GM03348 (cell line): ENCODE measurements at regions not wholly inside any gene's neighbourhood (a gene's known extent, or its start where the extent isn't known, plus 50 kb on each side); places are given as distances from the start of the nearest gene placed in this dataset.

Source experiments
- DNase-seq: peaks from one replicate; pipeline ENCODE4 v3.0.0; 2012; ENCODE audit warnings: low spot score

DNA sequence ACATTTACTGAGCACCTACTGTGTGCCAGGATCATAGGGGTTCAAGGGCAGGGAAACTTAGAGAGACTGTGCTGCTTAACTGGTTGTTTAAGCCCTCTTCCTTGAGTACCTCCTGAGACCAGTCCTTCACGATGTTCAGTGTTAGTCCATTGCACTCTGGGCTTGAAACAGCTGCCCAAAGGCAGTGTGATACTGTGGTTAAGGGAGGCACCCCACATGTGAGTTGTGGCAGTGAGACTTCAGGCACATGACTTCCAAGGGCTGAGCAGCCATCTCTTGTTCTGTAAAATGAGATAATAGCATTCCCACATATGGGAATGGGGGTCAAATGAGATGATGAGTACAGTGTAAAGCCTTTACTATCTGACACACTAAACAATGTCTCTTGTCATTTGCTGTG, 75.1 kb downstream of the LINGO1 start:
- no peak for DNase-seq

DNA sequence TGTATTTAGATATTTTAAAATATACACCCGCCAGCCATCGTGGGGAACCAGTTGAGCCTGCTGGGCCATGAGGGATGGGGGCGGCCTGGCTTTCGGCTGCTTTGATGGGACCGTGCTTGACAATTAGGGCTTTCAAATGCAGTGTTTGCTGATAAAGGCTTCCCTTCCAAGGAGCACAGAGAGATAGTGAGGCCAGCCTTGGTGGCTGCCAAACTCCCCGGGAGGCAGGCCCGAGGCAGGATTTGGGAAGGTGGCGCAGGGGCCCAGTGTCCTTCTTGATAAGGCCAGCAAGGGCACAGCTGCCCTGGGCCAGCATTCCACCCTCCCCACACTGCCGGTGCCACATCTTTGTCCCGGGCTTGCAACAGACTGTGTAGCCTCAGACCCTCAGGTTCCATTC, 75.6 kb downstream of the LINGO1 start:
- no peak for DNase-seq

DNA sequence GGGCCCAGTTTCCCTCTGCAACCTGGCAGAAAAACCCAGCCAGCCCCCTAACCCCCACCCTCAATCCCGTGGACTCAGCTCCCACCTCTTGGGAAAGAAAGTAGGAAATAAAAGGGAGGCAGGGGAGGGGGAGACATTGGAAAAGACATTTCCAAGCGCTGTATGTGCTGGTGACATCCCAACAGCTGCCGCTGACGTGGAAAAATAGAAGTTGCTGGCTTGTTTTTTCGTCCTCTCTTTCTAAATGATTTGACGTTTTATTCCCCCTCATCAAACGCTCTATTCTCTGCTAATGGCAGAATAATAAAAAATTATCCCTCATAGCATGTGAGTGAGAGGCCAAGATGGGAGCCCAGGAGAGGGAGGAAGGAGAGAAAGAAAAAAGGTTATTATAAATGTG, 76.1 kb downstream of the LINGO1 start:
- DNase-seq, result no peak

DNA sequence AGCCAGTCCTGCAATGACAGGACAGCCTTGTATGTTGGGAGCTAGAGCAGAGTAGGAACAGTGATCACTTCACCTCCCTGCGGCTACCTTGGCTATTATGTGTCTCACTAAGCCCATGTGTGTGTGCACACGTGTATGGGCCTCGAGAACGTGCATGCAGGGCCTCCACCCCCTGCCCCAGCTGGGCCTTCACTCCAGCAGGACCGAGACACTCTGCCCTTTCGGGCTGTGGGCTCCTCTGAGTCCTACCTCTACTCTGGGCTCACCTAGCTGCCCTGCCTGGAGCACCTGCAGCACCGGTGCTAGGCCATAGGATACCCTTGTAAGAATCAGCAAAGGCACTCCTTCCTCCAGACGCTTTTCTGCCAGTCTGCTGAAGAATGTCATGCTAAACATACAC, 77.5 kb downstream of the LINGO1 start:
- no peak for DNase-seq

DNA sequence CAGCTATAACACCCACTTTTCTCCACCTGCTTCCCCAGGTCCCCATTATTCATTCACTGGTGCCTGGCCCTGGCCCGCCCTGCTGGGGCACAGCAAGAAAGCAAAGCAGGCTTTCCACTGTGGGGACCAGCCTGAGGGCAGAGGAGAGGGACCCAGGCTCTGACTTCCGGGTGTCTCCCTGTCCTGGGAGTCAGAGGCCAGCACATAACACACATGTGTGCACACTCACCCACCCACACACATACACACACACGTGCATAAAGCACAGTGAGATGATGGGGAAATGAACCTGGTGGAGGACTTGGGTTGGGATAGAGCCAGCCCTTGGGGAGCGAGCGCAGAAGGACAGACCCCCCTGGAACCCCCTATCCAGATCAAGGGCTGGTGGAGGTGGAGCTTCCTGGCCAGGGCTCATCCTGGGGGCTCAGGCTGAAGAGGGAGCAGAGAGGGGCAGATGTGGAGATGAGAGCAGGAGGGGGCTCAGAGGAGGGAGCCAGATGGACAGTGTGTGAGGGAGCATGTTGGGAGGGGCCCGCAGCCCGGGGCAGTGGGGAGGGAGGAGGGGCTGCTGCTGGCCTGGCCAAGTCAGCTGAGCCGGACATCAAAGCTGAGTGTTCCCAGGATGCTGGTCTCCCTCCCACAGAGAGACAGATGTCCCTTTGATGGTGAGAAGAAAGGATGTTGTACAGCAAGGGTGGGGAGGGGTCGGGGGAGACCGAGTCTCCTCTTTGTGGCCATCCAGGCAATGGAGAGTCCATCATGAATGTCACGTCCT, 78.2 kb downstream of the LINGO1 start:
- no peak for DNase-seq

DNA sequence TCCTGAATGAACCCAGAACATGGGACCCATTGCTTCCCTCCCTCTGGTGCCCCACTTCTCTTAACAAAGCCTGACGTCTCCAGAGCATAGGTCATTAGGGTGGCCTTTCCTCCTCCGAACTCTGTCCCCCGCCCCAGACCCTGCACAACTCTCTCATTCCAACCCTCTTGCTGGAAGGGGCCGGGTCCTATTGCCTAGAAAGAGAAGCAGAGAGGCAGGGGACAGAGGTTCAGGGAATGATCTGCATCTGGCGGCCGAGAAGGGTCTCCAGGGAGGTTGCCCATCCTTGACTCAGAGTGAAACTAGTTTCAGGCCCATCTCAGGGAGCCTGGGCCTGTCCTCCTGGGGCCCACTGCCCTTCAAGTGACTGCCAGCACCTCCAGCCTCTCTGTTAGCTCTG, 79.0 kb downstream of the LINGO1 start:
- DNase-seq, result no peak

DNA sequence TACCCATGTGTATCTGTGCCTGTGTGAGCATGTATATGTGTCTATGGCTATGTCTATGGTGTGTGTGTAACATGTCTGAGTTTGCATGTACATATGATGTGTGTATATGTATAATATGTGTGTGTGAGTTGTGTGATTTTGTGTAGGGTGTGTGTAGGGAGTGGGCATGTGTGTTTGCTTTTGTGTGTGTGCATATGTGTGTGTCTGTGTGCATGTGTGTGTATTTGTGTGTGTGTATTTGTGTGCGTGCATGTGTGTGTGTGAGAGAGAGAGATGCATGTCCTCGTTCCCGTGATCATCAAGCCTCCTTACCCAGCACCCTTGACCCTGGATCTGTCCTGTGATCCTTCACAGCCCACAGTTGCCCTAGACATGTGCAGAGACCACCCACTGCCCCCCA, 79.5 kb downstream of the LINGO1 start:
- DNase-seq, result no peak

DNA sequence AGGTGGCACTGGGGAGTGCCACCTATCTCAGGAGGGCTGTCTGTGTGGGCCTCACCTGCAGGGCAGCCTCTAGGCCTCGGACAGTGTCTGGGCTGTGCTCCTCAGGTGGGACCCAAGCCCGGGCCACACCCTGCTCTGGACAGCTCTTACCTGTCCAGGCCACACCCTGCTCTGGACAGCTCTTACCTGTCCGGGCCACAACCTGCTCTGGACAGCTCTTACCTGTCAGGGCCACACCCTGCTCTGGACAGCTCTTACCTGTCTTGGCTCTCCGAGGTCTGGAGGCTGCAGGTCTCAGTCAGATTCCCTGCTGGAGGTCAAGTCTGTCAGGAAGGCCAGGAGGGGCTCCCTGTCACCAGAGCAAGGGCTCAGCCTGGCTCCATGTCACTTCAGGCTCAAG, 80.6 kb downstream of the LINGO1 start:
- no peak for DNase-seq

DNA sequence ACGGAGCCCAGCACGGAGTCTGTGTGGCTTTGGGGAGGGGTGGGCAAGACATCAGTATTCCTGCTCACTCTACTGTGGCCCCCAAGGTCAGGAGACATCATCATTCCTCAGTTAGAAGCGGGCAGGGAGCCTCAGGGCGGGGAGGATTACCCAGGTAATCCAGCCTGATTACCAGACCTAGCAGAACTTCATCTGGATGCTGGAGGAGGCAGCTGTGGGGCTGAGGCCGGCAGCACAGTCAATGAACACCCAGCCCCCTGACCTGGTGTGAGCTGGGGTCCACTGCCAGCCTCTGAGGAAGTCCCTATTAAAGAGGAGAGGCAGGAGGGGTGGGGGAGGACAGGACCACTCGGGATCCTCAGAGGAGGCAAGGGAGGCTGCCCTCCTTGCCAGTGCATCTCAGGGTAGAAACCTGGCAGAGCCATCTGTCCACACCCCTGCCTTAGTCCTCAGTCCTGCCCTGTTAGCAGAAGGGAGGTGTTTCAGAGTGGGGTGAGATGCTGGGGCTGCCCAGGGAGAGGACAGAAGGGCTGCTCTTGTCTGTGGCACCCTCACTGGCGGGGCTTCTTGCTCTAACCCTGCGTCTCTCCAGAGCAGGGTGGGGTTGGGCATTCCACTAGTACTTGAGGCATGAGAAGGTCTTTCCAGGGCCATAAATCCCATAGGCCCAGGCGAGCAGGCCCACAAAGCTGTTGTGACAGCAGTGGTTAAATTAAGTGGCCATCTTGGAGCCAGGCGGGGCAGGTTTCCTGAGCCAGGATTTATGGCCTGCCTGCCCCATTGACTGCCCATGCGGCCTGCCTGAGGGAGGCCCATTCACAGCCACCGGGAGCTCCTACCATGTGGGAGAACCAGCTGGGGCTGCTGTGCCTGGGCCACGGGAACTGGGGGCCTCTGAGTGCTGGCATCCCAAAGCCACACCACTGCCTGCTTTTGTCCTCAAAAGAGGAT, 82.1 kb downstream of the LINGO1 start:
- DNase-seq, result no peak

DNA sequence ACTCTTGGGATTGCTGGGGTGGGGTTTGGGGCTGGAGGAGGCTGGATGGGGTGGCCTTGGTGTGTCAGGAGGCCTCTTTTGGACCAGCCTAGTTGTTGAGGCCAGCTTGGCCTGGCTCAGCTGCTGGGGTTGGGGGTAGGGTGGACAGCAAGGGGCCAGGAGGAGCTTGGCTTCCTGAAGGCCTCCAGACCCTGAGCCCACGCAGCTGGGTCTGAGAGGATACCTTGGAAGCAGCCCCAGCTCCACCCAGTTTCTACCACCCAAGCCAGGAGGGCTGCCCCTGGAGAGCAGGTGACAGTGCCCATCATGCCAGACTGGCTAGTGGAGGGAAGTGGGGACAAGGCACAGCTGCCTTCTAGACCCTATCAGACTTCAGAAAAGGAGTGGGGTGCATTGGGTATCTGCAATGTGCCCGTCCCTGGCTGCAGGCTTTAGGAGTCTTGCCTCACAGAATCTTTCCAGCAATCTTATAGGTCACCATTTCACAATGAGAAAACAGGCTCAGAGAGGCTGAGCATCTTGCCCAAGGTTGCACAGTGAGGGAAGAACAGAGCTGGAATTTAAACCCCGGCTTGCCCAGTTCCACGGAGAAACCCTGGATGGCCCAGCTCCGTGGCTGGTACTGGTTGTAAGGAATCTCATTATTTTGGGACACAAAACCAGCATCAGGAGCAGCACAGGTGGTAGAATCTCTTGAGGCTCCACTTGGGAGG, 83.0 kb downstream of the LINGO1 start:
- no peak for DNase-seq

DNA sequence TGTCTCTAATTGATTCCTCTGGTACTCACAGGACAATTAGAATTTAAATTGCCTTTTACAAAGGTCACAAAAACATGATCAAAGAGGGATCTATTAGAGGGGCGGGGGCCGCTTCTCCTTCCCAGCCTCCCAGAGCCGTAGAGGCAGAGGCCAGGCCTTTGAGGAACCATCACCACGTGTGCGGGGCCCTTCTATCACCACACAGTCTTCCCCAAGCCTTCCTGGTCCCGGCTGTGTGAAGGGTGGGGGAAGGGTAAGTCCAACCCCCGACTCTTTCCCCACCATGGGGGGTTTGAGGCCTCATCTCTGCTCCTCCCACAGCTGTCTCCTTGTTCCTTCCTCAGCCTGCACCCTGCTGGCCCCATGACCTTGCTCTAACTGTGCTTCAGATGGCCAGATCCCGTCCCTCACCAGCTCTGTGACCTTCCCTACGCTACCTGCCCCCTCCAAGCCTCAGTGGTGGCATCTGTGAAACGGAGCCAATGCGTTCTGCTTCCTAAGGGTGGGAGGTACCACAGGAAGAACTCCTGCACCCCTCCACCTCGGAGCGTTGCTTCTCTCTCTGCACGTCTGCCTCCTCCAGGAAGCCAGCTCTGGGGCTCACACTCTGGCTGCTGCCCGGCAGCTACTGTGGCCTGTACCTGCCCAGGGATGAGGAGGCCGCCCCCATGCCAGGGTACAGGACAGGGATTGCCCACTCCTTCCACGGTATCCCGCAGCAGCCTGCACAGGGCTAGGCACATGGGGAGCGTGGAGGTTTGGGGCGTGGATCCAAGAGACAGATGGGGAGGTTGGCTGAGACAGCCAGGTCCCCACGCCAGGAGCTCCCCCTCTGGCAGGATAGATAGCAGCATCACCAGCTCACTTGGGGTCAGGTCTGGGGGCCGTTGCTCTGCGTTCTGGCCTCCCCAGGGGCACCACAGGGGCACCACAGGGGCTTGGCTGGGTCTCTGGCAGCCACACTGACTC, 83.8 kb downstream of the LINGO1 start:
- DNase-seq, result no peak

DNA sequence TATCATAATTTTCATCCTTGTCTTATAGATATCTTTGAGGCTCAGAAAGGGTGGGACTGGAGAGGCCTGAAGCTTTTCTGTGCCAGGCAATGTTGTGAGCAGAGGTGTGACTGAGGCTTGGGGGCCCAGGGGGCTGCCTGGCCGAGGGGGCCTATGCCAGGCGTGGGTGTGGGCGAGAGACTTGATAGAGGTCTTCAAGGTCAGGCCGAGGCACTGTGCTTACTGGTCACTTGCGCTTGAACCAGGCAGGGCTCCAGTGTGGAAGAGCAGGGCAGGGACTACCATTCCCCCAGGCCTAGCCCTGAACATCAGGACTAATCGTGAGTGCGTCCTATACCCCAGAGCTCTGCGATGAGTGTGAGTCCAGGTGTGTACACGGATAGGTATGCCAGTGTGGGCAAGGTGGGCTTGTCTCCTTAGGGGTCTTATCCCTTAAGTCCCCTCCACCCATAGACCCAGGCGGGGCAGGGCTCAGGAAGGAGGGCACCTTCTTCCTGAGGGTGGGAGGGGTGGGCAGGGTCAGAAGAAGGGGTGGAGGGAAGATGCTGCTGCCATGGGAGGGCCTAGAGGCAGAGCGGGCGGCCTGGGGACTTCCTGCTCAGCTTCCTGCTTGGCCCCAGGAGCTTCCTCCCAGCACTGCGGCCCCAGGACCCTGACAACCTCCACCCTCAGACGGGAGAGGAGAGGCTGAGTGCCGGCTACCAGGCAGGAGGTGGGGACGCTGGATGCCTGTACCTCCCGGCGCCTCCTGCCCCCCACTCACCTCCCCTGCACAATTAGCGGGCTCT, 84.7 kb downstream of the LINGO1 start:
- DNase-seq, result no peak

DNA sequence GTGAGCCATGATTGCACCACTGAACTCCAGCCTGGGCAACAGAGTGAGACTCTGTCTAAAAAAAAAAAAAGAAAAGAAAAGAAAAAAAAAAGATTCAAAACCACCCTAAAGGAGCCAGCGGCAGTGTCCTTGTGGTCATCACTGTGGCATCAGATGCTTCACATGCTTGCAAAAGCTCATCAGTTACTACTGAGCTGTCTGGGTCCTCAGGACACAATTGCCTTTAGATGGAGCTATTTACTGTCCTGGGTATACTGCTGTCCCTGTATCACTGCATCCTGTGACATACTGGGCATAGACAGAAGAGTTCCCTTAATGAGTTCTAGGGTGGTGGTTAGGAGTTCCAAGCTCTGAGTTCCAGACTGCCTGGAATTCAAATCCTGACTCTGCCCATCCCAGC, 85.8 kb downstream of the LINGO1 start:
- no peak for DNase-seq

DNA sequence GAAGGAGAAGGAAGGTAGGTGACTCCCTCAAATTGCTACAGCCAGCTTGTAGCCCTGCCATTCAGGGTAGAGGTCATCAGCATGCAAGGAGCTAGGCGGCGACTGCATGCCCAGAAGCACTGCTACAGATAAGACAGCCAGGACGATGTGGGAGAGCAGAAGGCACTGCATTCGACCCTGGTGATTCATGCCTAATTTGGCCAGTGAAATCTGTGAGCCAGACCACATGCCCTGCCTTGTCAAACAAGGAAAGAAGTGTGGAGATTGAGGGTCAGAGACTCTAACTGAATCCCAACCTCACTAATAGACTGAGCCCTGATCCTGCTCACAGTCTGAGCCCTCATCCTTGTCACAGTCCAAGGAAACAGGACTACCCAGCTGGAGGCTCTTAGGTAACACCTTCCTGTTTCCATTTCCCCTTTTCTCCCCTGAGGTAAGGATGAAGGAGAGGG, 86.6 kb downstream of the LINGO1 start:
- DNase-seq, result peak; percentile 83

DNA sequence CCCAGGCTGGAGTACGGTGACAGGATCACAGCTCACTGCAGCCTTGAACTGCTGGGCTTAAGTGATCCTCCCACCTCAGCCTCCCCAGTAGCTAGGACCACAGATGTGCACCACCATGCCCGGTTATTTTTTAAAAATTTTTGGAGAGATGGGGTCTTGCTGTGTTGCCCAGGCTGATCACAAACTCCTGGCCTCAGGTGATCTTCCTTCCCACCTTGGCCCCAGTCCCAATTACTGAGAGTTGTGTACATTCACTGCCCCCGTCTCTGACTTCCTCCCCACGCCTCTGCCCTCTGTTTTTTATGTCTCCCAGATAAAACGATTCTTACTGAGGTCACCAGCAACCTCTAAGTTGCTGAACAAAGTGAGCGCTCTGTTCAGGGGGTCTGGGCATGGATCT, 87.7 kb downstream of the LINGO1 start:
- DNase-seq, result no peak

DNA sequence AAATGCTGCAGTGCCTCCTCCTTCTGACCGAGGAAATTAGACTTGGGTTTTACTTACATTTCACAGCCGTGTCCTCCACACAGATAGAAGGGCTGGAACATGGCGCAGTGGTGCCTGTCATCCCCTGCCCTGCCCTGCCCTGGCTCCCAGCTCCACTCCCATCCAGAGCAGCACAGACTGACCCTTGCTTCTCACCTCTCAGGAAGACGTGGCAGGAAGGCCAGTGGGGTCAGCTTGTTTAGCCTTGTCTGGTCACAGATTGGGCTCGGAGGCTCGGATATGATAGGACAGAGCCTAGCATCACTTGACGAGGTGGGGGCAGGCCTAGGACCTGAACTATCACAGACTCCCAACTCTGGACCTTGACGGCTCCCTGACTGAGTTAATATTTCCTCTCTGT, 88.5 kb downstream of the LINGO1 start:
- no peak for DNase-seq

DNA sequence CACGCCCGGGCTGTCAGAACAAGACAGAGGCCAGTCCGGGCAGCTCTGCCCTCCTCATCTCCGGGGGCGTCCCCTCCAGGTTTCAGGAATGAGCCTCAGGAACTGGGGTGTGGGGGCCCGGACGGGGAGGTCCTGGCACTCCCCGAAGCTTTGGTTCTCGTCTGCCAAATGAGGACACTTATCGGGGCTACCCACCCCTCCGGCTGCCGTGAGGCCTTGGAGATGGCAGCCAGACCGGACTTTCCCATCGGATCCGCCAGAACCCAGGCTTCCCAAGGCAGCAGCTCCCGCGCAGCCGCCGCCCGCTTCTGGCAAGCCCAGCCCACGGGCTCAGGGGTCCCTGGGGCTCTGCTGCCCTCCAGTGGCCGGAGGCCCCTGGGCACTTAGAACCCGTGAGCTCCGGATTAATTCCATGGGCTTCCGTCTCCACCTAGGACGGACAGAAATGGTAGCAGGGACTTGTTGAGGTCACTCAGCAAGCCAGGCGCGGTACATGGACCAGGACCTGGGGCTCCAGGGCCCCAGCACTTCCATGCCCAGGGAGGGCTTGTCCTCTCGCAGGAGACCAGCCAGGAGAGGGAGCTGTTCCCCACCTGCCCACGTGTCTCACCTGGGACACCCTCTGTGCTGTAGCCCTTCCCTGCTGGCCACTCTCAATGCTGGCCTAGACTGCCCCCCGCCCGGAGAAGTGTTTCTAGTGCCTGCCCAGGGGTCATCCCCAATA, 89.4 kb downstream of the LINGO1 start:
- peak; percentile 98 for DNase-seq

DNA sequence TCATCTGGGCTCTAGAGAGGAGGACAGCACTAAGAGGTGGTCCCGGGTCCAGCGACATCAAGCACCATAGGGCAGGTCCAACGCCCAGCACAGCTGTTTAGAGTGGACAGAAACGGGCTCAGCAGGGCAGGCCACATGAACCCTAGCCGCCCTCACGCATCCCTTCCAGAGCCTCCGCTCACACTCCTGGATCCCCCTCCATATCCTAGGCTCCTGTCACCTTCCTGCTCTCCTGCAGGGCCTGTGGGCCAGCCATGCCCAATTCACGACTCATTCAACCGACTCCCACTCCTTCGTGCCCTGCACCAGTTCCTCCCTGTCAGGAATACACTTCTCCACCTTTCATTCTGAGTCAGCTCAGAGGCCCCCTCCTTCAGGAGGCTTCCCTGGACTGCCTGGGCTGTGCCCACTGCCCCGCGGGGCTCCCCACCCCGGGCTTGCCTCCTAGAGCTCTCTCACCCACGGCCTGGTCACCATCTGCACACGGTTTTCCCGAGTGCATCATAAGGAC, 90.2 kb downstream of the LINGO1 start:
- peak; percentile 40 for DNase-seq

DNA sequence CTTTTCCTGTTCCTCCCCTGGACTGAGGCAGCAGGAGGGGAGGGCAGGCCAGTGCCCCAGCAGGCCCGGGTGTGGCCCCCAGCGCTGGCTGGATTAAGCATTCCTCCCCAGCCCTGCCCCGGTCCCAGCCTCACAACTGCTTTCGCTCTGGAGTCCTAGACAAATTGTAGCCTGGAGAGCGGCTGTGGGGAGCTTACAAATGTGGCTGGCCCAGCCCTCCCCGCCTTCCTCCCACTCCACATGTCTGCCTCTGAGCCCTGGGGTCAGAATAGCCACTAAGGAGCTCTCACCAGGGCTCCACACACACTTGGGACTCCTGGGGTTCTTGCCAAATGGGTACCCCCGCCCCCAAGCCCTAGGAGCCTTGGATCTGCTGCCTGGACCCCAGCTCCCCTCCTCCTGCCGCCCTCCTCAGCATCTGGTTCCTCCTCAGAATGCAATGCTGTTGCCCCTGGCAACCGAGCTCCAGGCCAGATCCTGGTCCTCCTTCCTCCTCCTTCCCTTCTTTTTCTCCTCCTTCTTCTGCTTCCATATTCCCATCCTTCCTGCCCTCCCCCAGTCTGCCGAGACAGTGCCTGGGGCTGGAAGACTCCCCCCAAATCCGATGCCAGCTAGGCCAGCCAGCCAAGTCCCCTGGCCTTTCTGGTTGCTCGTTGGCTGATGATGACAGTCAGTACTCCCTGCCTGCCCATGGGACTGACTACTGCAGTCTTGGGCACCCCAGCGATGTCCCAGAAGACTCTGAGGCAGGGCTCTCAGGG, 91.1 kb downstream of the LINGO1 start:
- DNase-seq, result peak; percentile 74
